GM12874 (cell line): ENCODE measurements at regions not wholly inside any gene's neighbourhood (a gene's known extent, or its start where the extent isn't known, plus 50 kb on each side); places are given as distances from the start of the nearest gene placed in this dataset.

Experiments used
- TF ChIP-seq, protein P1 (sequence below): IDR thresholded peaks from 2 replicates; pipeline ENCODE4 v1.5.1; 2011; ENCODE audit warnings: low read depth, mild to moderate bottlenecking, control low read depth, low read length, moderate library complexity; ENCODE audit not compliant: insufficient read depth

GRCh38 chr6:108771421-108771820, 76.8 kb upstream of the ARMC2 start:
- TF ChIP-seq, protein P1, sequence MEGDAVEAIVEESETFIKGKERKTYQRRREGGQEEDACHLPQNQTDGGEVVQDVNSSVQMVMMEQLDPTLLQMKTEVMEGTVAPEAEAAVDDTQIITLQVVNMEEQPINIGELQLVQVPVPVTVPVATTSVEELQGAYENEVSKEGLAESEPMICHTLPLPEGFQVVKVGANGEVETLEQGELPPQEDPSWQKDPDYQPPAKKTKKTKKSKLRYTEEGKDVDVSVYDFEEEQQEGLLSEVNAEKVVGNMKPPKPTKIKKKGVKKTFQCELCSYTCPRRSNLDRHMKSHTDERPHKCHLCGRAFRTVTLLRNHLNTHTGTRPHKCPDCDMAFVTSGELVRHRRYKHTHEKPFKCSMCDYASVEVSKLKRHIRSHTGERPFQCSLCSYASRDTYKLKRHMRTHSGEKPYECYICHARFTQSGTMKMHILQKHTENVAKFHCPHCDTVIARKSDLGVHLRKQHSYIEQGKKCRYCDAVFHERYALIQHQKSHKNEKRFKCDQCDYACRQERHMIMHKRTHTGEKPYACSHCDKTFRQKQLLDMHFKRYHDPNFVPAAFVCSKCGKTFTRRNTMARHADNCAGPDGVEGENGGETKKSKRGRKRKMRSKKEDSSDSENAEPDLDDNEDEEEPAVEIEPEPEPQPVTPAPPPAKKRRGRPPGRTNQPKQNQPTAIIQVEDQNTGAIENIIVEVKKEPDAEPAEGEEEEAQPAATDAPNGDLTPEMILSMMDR, result no peak

- TF ChIP-seq, protein P1, result no peak
Measured at GRCh38 chr6:108774555-108774954, 73.7 kb upstream of the ARMC2 start.

DNA sequence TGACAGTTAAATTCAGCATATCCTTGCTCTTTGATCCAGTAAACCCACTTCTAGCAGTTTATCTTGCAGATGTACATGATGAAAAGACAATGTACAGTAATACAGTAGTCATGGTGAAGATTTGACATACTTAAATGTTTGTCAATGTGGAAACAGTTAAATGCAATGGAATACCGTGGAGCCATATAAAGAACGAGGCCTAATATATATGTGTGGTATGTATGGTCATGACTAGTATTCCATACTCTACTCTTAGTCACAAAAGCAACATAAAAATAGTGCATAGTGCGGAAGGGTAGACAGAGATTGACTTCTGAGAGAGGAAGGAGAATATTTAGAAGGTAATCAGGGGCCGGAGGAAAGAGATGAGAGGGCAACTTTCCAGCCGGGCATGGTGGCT, 70.7 kb upstream of the ARMC2 start:
- TF ChIP-seq, protein P1, result no peak

GRCh38 chr6:108778421-108779186, 69.6 kb upstream of the ARMC2 start:
- TF ChIP-seq, protein P1, result no peak

- TF ChIP-seq, protein P1, result no peak
Measured at GRCh38 chr6:108779536-108780275, 68.5 kb upstream of the ARMC2 start.

DNA sequence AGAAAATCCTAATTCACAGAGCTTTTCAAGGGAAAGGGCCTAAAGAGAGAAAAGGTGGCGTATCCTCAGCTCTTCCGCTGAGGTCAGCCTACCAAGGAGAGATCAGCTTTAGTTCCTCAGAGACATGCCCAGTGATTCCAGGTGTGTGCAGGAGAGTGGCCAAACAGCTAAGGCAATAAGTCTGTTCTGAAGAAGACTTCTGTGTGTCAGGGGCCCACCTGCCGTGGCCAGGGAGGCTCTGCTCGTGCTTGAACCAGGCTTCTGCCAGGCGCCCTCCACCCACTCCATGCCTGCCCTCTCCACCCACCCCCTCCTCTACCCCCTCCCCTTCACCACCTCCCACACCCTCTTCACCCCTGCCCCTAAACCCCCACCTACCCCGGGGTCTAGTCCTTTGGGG, 67.4 kb upstream of the ARMC2 start:
- TF ChIP-seq, protein P1, result no peak

- TF ChIP-seq, protein P1, result no peak
Measured at GRCh38 chr6:108781419-108782100, 66.7 kb upstream of the ARMC2 start.
